ENCODE measurements at regions not wholly inside any gene's neighbourhood (a gene's known extent, or its start where the extent isn't known, plus 50 kb on each side); places are given as distances from the start of the nearest gene placed in this dataset.
"Not testable (repeated sequence)": the region's sequence is repeated elsewhere in the genome, so short reads cannot be mapped to it uniquely, and the experiment has no call there.

DNA sequence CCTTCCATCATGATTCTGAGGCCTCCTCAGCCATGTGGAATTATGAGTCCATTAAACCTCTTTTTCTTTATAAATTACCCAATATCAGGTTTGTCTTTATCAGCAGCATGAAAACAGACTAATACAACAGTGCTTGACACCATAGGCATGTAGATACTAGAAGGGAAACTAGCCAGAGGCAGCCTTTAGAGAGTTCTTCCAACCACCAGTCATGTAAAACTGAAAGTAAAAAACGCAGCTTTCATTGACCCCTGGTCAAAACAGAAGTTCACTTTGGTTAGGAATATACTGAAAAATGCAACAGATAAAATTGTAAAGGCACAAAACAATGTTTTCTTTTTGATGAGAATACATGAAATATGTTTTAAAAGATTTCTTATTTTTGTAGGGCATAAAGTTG is 122.8 kb upstream of the L3MBTL4 start:
- no peak for FAIRE-seq

DNA sequence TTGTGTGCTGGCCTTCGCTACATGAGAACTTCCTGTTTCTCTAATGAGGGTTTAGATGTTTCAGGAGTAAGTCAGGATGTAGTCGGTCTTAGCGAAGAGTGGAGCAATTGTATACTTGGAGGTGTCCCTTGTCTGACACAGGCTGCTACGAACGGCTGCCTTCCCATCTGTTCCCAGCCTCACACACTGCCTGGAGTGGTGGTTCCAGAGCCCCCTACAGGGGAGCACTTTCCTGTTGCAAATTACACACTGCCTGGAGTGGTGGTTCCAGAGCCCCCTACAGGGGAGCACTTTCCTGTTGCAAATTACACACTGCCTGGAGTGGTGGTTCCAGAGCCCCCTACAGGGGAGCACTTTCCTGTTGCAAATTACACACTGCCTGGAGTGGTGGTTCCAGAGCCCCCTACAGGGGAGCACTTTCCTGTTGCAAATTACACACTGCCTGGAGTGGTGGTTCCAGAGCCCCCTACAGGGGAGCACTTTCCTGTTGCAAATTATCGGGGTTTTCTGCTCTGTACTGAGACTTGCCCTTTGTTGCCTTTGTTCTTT is 126.5 kb upstream of the L3MBTL4 start:
- peak; percentile 85 for FAIRE-seq

DNA sequence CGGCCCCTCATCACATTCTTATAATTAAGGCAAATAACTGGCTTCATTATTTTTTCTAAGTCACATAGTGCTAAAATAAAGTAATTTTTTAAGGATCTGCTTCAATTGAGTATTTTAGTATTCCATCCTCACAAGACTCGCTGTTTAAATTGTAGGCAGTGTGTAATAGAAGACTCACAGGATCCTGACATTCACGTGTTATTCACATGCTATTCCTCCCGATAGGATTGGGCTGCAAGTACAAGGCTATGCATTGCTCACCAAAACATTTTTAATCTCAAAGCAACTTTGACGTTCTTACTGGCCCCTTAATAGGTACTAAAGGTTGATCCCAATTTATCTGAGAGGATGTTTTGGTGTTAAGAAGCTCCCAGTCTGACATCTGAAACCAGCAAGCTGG is 127.6 kb upstream of the L3MBTL4 start:
- FAIRE-seq = no peak

DNA sequence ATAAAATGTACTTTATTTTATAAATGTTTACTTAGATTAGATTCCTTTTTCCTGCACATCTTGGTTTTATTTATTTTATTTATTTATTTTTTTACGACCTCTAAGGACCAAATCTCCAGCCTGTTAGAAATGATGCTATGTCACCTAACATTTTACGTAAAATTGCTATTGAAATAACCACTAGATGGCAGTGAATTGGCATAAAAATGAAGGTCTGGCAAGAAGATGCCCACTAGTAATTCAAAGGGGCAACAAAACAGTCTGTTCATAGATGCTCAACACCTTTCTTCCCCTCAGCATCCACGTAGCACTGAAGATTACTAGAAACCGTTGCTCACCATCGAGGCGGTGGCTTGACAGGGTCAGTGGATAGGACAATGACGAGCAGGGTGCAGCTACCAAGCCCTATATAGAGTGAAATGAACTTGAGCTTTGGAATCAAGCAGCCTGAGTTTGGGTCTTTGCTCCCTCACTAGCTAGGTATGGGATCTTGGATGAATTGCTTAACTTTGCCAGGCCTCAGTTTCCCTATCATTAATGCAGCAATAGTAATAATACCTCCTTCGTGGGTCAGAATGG is 128.7 kb upstream of the L3MBTL4 start:
- FAIRE-seq = peak; percentile 99

DNA sequence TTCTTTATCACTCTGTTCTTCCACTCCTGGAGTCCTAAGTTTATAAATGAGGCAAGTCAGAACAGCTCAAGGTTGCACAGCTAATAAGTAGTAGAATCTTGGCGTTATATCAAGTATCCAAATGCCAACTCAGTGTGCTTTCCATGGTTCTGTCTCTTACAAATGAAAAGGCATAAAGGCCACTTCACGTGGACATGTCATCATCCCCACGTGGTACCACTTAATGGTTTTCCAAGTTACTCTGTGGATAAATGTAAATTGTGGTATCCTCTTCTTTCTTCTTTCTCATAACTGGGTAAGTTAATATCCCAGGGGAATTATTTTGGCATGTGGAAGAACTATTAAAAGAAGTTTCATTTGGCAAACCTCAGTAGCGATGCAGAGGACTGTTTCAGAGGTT is 131.5 kb upstream of the L3MBTL4 start:
- FAIRE-seq = no peak

DNA sequence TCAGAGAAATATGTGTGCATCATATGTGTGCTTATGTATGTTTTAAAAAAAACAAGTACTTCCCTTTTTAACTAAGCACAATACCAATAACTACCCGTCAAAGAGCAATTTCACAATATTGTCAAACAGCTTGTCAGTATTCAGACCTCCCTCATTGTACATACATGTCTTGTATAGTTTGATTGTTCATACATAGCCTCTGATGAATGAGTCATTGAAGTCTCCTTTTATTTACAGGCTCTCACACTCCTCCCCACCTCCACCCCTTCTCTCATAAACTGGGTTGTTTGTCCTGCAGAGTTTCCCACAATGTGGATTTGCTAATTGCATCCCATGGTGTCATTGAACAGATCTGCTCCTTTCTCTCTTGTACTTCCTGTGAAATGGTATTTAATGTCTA is 132.8 kb upstream of the L3MBTL4 start:
- peak; percentile 34 for FAIRE-seq

DNA sequence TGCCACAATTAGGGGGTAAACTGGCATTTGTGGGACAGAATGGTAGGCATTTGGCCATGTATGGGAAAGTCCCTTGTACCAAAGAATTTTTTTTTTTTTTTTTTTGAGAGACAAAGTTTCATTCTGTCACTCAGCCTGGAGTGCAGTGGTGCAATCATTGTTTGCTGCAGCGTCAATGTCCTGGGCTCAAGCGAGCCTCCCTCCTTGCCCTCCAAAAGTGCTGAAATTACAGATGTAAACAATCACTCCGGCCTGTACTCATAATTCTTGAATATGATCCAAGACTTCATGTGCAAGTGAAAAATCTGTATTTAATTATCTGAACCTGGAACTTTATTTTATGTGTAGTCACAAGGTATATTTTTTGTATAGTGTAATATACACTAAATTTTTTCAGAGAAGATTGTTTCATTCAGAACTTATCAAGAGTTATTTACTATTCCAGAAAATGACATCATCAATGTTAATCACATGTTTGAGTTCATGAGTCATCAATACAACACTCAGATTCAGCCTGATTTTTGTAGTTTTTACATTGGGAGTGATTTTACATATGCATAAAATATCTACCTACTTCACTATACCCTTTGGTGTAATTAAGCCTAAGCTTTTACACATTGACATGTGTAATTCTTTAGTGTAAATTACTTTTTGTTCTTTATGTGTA is 138.7 kb upstream of the L3MBTL4 start:
- peak; percentile 50 for FAIRE-seq

DNA sequence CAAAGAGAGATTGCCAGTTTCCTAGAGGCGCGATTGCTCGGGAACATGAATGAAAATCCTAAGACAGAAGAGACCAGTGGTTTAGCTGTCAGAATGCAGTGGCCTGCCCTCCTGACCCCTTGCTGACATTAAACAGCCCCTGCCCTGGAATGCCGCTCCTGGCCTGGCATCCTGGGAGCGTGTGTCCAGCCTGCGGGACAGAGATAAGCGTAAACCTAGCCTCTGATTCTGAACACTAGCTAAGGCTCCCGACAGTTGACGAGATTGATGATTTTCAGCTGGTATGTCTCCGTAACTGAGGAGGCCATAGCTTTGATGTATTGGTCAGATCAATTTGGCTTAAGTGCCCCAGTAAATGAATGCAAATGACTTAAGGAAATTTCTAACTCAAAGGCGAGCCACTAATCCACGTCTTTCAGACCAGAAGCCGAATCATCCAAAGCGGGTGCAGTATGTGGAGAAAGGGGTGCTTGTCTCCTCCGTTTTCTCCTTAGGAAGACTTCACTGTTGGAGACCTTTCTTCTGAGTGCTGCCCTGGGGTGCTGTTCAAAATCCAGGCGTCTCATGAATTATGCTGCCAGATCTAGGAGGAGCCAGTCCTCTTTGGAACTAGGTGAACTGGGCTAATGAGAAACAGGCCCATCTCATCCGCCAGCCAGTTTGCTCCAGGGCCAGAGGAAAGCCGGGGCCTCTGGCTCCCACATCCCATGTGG is 142.5 kb upstream of the L3MBTL4 start:
- no peak for FAIRE-seq

DNA sequence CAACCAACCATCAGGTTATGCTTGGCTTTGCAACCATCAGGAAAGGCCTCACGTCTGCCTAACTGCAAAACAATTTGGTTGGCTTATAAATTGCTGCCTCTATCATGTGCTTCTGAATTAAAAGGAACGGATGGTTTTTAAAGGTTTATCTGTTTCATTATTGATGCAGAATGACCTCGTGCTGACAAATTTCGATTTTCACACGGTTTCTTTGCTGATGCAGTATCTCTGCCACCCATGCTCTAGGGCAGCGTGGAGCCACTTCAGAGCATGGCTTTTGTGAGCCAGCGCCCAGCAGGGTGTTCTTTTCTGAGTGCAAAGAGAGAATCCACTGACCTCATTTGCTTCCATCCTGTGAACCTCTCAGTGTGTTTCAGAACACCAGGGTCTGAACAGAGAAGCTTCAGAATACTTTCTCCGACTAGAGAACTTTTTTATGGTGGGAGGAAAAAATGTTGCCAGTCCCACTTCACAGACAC is 143.1 kb upstream of the L3MBTL4 start:
- FAIRE-seq = peak; percentile 98

DNA sequence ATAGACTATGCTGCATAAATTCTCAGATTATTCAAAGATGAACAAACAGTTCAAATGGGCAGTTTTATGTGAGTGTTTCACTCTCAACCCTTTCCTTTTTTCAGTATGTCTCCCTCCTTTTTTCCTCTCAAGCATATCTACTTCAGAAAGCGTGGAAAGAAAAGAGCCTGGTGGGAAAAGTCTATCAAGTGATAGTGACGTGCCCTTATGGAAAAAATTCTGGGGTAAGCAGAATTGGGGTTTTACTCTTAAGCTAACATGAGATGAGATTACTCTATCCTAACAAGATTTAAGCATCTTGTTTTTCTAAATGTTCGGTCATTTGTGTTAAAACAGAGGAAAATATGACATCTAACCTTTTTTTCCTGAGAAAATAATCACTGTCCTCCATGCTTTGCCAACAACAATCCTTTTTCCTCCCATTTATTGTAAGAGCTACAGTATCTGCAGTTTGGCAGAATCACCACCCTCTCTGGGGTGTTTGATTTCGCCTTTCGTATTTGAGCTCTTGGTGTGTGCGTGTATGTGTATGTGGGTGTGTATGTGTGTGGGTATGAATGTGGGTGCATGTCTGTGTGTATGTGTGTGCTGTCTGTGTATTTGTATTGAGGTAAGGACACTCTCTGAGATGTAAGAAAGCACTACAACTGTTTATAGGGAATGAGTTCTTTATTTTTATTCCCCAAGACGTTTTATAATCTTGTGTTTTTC is 143.9 kb upstream of the L3MBTL4 start:
- no peak for FAIRE-seq

DNA sequence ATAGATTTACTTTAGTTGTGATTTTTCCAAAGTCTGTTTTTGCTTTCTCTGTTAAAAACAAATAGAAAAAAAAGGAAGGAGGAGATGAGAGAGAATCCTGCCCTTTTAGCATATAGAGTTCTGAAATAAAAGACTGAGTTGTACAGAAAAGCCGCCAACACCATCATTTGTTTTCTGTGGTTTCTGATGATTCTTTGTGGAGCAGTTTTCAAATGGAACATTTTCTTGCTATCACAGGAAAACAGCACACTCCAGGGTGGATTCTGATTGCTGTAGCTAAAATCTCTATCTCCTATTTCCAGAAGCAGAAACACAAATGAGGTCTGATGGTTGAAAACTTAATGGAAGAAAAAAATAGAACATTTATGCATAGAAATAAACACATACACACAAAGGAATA is 144.6 kb upstream of the L3MBTL4 start:
- no peak for FAIRE-seq

DNA sequence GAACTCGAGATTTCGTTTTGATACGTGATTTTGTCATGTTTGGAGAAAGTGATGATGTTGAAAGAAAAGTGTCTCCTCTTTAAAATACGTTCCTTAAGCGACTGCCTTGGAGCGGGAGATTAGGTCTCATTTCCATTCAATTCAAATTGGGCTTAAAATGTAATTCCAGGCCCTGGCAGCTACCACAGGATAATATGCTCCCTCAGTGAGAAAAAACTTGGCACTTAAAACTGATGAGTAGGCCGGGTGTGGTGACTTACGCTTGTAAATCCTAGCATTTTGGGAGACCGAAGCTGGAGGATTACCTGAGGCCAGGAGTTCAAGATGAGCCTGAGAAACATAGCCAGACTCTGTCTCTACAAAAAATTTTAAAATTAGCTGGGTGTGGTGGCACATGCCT is 146.3 kb upstream of the L3MBTL4 start:
- no peak for FAIRE-seq

DNA sequence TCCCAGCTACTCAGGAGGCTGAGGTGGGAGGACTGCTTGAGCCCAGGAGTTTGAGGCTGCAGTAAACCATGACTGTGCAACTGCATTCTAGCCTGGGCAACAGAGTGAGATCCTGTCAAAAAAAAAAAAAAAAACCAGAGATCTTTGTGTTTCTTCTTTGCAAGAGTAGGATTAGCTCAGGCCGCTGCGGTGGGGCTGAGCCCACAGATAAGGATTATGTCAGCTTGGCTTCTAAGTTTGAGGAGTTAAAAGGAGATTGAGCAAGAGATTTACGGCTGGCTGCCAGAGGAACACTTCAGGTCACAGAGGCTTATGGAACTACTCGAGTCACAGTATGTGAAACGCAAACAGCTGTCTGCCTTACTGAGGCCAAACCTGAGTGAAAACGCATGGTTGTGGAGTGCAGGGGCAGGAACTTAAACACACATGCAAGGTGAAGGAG is 146.7 kb upstream of the L3MBTL4 start:
- peak; percentile 98 for FAIRE-seq

DNA sequence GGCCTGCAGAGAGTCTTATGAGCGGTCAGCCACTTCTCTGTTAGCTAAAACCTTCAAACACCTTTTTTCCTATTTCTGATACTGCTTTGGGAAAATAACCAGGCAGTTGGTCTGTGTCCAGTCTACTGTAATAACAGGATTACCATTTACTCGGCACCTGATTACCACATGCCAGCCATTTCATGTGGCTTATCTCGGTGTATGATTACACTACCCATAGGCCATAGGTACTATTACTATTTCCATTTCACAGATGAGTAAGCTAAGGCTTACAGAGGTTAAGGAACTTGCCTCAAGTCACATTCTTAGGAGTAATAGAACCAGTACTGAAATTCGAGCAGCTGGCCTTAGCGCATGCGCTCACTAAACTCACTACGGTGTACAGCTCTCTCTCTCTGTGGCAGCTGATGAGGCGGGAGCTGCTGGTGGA is 147.2 kb upstream of the L3MBTL4 start:
- no peak for FAIRE-seq

DNA sequence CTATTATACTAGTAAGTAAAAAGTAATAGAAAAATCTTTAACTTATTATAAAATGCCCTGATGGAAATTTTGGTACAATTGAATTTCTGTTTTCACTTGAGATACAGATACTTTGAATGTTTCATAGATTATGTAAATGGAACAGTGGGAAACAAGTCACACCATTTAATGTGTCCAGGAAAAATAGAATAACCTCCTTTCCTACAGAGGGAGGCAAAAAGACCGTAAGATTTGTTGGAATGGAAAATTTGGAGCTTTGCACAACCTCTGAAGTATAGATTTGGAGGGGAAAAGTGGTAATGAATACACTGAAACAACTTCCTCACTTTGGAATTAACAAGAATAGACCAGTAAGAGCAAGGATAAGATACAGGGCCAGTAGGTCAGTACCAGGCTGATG is 149.2 kb upstream of the L3MBTL4 start:
- FAIRE-seq = no peak

DNA sequence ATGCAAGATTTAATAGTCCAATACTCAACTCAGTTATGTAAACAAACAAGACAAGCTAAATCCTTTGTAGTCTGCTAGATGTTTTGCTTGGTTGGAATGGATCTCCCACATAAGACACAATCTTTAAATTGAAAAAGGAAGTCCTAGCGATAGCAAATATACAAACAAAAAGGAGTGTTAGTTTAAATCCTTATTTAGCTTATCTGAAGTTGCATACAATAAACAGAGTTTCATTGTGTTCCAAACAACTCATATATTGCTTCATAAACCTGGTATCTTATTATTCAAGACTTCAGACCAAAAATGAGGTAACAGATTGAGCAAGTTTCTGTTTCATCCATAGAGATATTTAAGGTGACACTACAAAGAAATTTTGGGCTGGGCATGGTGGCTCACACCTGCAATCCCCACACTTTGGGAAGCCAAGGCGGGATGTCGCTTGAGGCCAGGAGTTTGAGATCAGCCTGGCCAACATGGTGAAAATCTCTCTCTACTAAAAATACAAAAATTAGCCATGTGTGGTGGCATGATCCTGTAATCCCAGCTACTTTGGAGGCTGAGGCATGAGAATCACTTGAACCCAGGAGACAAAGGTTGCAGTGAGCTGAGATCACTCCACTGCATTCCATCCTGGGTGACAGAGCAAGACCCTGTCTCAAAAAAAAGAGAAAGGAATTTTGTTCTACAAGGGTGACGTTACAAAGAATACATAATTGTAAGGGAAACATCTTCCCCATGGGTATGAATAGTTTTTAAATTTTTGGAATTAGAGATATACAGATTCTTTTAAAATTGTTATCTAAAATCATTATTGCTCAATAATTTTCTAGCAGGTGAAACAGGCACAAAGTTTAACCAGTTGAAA is 150.5 kb upstream of the L3MBTL4 start:
- FAIRE-seq = peak; percentile 99

DNA sequence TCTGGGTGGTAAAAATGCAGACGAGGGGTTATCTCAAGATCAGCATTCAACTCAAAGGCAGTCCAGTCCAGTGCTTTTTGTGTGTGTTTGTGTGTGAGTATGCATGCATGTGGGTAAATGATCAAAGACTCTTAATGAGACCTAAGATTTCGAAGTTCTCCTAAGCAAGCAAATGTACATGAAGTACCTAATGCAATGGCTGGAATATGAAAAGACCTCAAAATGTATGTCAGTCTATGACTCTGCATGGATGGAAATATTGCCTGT is 151.0 kb upstream of the L3MBTL4 start:
- no peak for FAIRE-seq

DNA sequence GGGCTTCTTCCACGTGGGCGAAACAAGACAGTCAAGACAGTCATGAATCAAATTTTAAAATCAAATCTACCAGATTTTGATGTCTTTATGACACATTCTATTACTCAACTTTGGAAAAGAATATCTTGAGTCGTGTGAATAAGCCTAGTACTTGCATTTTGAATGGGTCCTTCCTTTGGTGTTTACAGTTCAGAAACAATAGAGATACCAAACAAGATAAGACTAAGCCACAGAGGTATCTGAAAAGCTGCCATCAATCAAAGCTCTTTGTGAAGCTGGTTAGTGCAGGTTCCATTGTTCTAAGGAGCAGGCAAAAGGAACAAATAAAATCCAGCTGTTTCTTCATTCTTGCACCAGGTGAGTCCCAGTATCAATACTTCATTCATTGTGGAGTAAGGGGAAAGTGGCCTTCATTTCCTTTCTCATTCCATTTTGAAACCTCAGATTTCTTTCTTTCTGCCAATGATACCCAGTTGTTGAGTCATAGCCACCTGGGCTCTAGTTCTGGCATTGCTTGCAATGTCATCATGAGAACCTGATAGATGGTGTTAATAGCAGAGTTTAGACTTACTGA is 151.7 kb upstream of the L3MBTL4 start:
- FAIRE-seq = no peak

DNA sequence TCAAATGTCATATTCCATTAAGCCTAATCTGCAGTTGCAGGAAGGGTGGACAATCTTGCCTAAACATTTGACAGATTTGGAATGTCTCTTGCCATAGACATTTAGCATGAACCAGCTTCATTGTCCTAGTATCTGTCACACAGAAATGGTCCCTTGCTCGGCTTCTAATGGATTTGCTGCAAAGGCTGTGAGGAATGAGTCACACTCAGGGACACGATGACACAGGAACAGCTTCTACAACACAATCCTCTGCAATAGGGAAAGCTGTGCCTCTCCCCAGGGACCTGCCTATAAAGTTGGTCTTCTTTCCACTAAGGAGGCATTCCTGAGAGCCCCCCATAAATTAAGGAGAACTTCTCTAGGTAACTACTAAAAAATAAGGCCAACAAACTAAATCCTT is 155.1 kb upstream of the L3MBTL4 start:
- FAIRE-seq = no peak

DNA sequence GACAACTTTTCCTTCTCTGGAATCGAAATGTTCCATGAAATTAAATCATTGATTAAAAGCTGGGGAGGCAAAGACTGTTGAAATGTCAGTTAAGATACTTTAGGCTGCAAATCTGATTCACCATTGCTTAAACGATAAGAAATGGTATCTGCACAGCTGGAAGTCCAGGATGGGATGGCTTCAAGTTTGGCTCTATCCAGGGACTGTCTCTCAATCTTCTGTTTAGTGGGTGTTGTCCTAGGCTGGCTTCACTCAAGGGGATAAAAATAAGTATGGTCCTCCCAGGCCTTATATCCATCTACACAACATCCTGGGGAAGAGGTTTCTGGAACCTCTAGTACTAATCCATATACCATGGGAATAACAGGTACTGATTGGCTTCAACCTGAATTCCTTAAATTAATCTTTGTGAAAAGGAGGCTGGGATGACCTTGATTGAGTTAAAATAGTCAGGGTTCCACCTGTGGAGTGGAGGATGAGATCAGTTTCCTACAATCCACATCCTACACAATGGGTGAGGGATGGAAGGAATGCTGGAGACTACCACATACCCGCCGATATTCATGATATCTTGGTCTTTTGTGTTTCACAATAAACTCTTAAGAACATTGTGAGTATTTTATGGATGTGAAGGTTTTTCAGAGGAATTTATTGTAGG is 156.0 kb upstream of the L3MBTL4 start:
- peak; percentile 43 for FAIRE-seq

DNA sequence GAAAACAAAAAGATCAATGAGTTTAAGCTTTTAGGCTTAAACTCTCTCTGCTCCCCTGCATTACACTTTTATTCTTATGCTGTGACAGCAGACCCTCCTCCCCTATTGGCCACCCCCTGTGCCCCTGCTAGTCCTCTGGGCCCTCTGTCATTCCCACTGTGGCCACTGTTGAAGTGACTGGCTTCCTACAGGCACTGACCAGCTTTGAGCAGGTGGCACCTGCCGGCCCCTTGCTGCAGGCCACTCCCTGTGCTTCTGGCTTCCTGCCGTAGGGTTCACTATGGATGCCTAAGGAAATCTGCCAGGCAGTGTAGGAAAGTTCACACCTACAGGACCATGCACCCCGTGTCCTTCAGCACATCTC is 156.5 kb upstream of the L3MBTL4 start:
- no peak for FAIRE-seq

DNA sequence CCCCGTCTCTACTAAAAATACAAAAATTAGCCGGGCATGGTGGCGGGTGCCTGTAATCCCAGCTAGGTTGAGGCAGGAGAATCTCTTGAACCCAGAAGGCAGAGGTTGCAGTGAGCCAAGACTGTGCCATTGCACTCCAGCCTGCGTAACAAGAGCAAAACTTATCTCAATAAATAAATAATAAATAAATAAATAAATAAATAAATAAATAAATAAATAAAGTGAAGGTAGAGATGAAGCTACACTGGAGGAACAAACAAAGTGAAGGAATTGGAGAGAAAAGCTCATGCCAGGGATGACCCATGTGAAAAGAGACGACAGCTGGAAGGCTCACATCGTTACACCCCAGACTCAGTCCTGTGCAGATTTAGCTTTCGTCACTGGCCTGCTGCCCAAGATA is 157.3 kb upstream of the ARHGAP28 start:
- not testable (repeated sequence) for FAIRE-seq
